SK-N-SH (cell line): ENCODE measurements at regions not wholly inside any gene's neighbourhood (a gene's known extent, or its start where the extent isn't known, plus 50 kb on each side); places are given as distances from the start of the nearest gene placed in this dataset.

Experiments
- CTCF ChIA-PET: fragments of 300-600, 350-600 bp; formaldehyde crosslinking; extraction: SDS; loops from one replicate; lab custom pipeline; 2021; lab: Yijun Ruan, JAX
- POLR2A ChIA-PET: fragments of 350-600 bp; sonication (Branson Sonifier 250); formaldehyde crosslinking; extraction: SDS; loops from one replicate; lab custom pipeline; 2020; ENCODE audit warnings: antibody characterized with exemption, inconsistent platforms; lab: Yijun Ruan, JAX
- DNase-seq: peaks from one replicate; pipeline ENCODE4 v3.0.0; 2012
- H2AFZ ChIP-seq: fragments of 200-600 bp; sonication (generic); 2 replicates; pipeline ENCODE4 v1.8.1; 2016; ENCODE audit warnings: antibody characterized with exemption, mild to moderate bottlenecking, low read depth
- H3F3A ChIP-seq: fragments of 200-600 bp; sonication (generic); replicated peaks from 2 replicates; pipeline ENCODE3; 2016; ENCODE audit warnings: antibody characterized with exemption, mild to moderate bottlenecking; ENCODE audit not compliant: insufficient read depth
- H3K27ac ChIP-seq, 2 experiments: fragments of 200-500 bp in 1 of 2; fragments of 200-600 bp in 1 of 2; sonication (Bioruptor generic) in 1 of 2; sonication (generic), shearing (Covaris generic) in 1 of 2; 2 replicates each; pipeline versions ENCODE4 v1.5.1 to v1.6.1; 2014 to 2016; ENCODE audit warnings: low read depth in 2 of 2, inconsistent platforms in 1 of 2, low read length in 1 of 2, mild to moderate bottlenecking in 1 of 2, mixed read lengths in 1 of 2
- H3K27me3 ChIP-seq: fragments of 200-600 bp; sonication (generic), shearing (Covaris generic); 2 replicates; pipeline ENCODE4 v1.6.1; 2016; ENCODE audit warnings: mixed run types; ENCODE audit not compliant: insufficient read depth
- H3K36me3 ChIP-seq, 2 experiments: fragments of 200-500 bp in 1 of 2; fragments of 200-600 bp in 1 of 2; sonication (Bioruptor generic) in 1 of 2; sonication (generic) in 1 of 2; replicated peaks in 1 of 2; 2 replicates each; pipeline versions ENCODE3 to v1.5.1; 2014 to 2016; ENCODE audit warnings: low read length in 1 of 2, mild to moderate bottlenecking in 1 of 2; ENCODE audit not compliant: insufficient read depth in 2 of 2, control insufficient read depth in 1 of 2
- H3K4me1 ChIP-seq, 2 experiments: fragments of 200-500 bp in 1 of 2; fragments of 200-600 bp in 1 of 2; sonication (Bioruptor generic) in 1 of 2; sonication (generic), shearing (Covaris generic) in 1 of 2; 2 replicates each; pipeline versions ENCODE4 v1.5.1 to v1.6.1; 2014 to 2016; ENCODE audit warnings: low read depth in 1 of 2, low read length in 1 of 2, mixed run types in 1 of 2; ENCODE audit not compliant: insufficient read depth in 2 of 2, control insufficient read depth in 1 of 2
- H3K4me2 ChIP-seq: fragments of 200-600 bp; sonication (generic), shearing (Covaris generic); 2 replicates; pipeline ENCODE4 v1.6.1; 2017; ENCODE audit warnings: mixed run types
- H3K4me3 ChIP-seq, 2 experiments: fragments of 200-500 bp in 1 of 2; fragments of 200-600 bp in 1 of 2; sonication (Bioruptor generic) in 1 of 2; sonication (generic), shearing (Covaris generic) in 1 of 2; 2 replicates each; pipeline versions ENCODE4 v1.5.1 to v1.8.1; 2014 to 2016; ENCODE audit warnings: low read depth in 2 of 2, inconsistent platforms in 1 of 2, low read length in 1 of 2, mild to moderate bottlenecking in 1 of 2, mixed read lengths in 1 of 2, moderate library complexity in 1 of 2
- H3K79me2 ChIP-seq: fragments of 200-600 bp; sonication (generic); 2 replicates; pipeline ENCODE4 v1.8.1; 2017; ENCODE audit warnings: mild to moderate bottlenecking; ENCODE audit not compliant: insufficient read depth
- H3K9ac ChIP-seq: fragments of 200-600 bp; sonication (generic); 2 replicates; pipeline ENCODE4 v1.6.1; 2017; ENCODE audit warnings: mixed run types
- H3K9me2 ChIP-seq: fragments of 200-600 bp; sonication (generic); 2 replicates; pipeline ENCODE4 v1.6.1; 2017; ENCODE audit warnings: mixed run types
- H3K9me3 ChIP-seq: fragments of 200-600 bp; sonication (generic); 2 replicates; pipeline ENCODE4 v1.6.1; 2017; ENCODE audit warnings: mixed run types, mild to moderate bottlenecking, moderate library complexity
- H4K20me1 ChIP-seq: fragments of 200-600 bp; sonication (generic); 2 replicates; pipeline ENCODE4 v1.6.1; 2017; ENCODE audit warnings: mild to moderate bottlenecking, mixed run types; ENCODE audit not compliant: insufficient read depth
- CHD2 ChIP-seq: fragments of 150-350 bp; IDR thresholded peaks from 2 replicates; pipeline ENCODE4 v1.6.1; 2018; ENCODE audit warnings: low read length; ENCODE audit not compliant: partially characterized antibody
- CTCF ChIP-seq: fragments of 200-600 bp; sonication (generic); IDR thresholded peaks from 2 replicates; pipeline ENCODE4 v1.6.1; 2017; ENCODE audit warnings: antibody characterized with exemption, mild to moderate bottlenecking, moderate library complexity
- EP300 ChIP-seq, 2 experiments: IDR thresholded peaks; 2 replicates each; pipeline versions ENCODE4 v1.4.0 to v1.6.1; 2012; ENCODE audit warnings: borderline replicate concordance in 1 of 2, low read depth in 1 of 2, low read length in 1 of 2
- FOSL2 ChIP-seq: IDR thresholded peaks from 2 replicates; pipeline ENCODE4 v1.4.0; 2012; ENCODE audit warnings: low read depth, mild to moderate bottlenecking, moderate library complexity, borderline replicate concordance
- GATA2 ChIP-seq: sonication (generic); formaldehyde crosslinking; IDR thresholded peaks from 2 replicates; pipeline ENCODE4 v1.5.0; 2020; ENCODE audit warnings: mild to moderate bottlenecking, missing genetic modification reagents
- PBX3 ChIP-seq: IDR thresholded peaks from 2 replicates; pipeline ENCODE4; 2012
- POLR2AphosphoS5 ChIP-seq: IDR thresholded peaks from 2 replicates; pipeline ENCODE4 v1.6.1; 2012; ENCODE audit warnings: low read depth, low read length
- REST ChIP-seq: IDR thresholded peaks from 2 replicates; pipeline ENCODE4 v1.6.1; 2012; ENCODE audit warnings: mild to moderate bottlenecking, low read depth, low read length, moderate library complexity
- TCF12 ChIP-seq: IDR thresholded peaks from 2 replicates; pipeline ENCODE4 v1.4.0; 2012
- USF1 ChIP-seq: IDR thresholded peaks from 2 replicates; pipeline ENCODE4 v1.4.0; 2012; ENCODE audit warnings: low read depth, borderline replicate concordance
- YY1 ChIP-seq: IDR thresholded peaks from 2 replicates; pipeline ENCODE4 v1.4.0; 2012; ENCODE audit warnings: low read depth, mild to moderate bottlenecking
- WGBS: methylation state at CpG from one replicate; pipeline ENCODE4 v1.1.6; 2017; ENCODE audit warnings: low lambda C conversion rate; 5-methylcytosine and 5-hydroxymethylcytosine counted together

GRCh38 chr14:81669308-81669707 is 135.7 kb upstream of the SEL1L start:
- ChIA-PET CTCF (interaction anchor here (1.2 kb wide), 1 partner anchor 8 kb away, joined by 3 read pairs; no protein-coding TSS in a partner anchor), POLR2A (no interaction called here)
- Histone ChIP-seq H3K9ac (no peak overlapping the region), H3K9me2 (no peaks in the 10 kb centered on the region), H3K4me2 (no peak overlapping the region), H3K9me3 (no peaks in the 10 kb centered on the region), H2AFZ (no peak overlapping the region), H3K27me3 (no peaks in the 10 kb centered on the region), H3K79me2 (no peaks in the 10 kb centered on the region), H3K27ac (no peak overlapping the region), H3K36me3 (no peaks in the 10 kb centered on the region), H3K4me3 (no peak overlapping the region), H4K20me1 (no peaks in the 10 kb centered on the region), H3F3A (no peaks in the 10 kb centered on the region), H3K4me1 (no peaks in the 10 kb centered on the region)
- no peak for DNase-seq
- TF ChIP-seq PBX3 (no peak), FOSL2 (no peak), CHD2 (no peak), USF1 (no peak), TCF12 (no peak), REST (no peak), EP300 (IDR thresholded peaks at IDR 0.05; ENCODE audit: borderline replicate concordance in 1 of 2, low read depth in 1 of 2, low read length in 1 of 2) (no peak)
- 2% methylated on average over 2 of the region's 2 CpGs for WGBS

GRCh38 chr14:81673930-81674329 is 140.3 kb upstream of the SEL1L start:
- 0% methylated on average over 3 of the region's 3 CpGs for WGBS
- no peak overlapping the region for H3K9ac ChIP-seq
- POLR2A ChIA-PET: no interaction called here
- no peaks in the 10 kb centered on the region for H4K20me1 ChIP-seq
- no peak for TF ChIP-seq REST
- no peak for TF ChIP-seq GATA2 (CRISPR knock-in tag)
- no peak for TF ChIP-seq CTCF
- TF ChIP-seq POLR2AphosphoS5: no peak
- TF ChIP-seq YY1: no peak
- no peaks in the 10 kb centered on the region for H3F3A ChIP-seq
- no peak overlapping the region for H2AFZ ChIP-seq
- no peak overlapping the region for H3K27ac ChIP-seq
- no peaks in the 10 kb centered on the region for H3K27me3 ChIP-seq
- H3K4me3 ChIP-seq: no peak overlapping the region
- no peaks in the 10 kb centered on the region for H3K4me1 ChIP-seq
- no peaks in the 10 kb centered on the region for H3K9me2 ChIP-seq
- no peaks in the 10 kb centered on the region for H3K79me2 ChIP-seq
- CTCF ChIA-PET: no interaction called here
- H3K9me3 ChIP-seq: no peaks in the 10 kb centered on the region
- H3K36me3 ChIP-seq: no peaks in the 10 kb centered on the region
- H3K4me2 ChIP-seq: no peak overlapping the region
- no peak for DNase-seq
